CD14-positive monocyte (primary cell): ENCODE measurements at regions not wholly inside any gene's neighbourhood (a gene's known extent, or its start where the extent isn't known, plus 50 kb on each side); places are given as distances from the start of the nearest gene placed in this dataset.

ENCODE experiments used
- DNase-seq, 3 donors: peaks; one replicate each; pipeline ENCODE4 v3.0.0-alpha.2; 2011 to 2022
- H2AFZ ChIP-seq: 2 replicates; pipeline ENCODE4 v1.6.0; 2012; ENCODE audit warnings: mild to moderate bottlenecking, low read depth, low read length, inconsistent platforms; ENCODE audit not compliant: insufficient read depth, poor library complexity, severe bottlenecking
- H3K27ac ChIP-seq, 2 donors: 1 replicate in 1 of 2; 2 replicates in 1 of 2; pipeline ENCODE4 v1.5.1; 2012 to 2013; ENCODE audit warnings: low read length in 2 of 2, control low read depth in 1 of 2, inconsistent platforms in 1 of 2, low read depth in 1 of 2, mild to moderate bottlenecking in 1 of 2
- H3K27me3 ChIP-seq, 2 donors: one replicate each; pipeline versions ENCODE4 v1.6.0 to v1.6.1; 2011 to 2013; ENCODE audit warnings: low read length in 2 of 2; ENCODE audit not compliant: control insufficient read depth in 2 of 2, insufficient read depth in 2 of 2
- H3K36me3 ChIP-seq, 2 donors: replicated peaks in 1 of 2; 1 replicate in 1 of 2; 2 replicates in 1 of 2; pipeline versions ENCODE4 v1.5.1 to v1.6.1; 2012 to 2013; ENCODE audit warnings: low read length in 2 of 2, control low read depth in 1 of 2, inconsistent platforms in 1 of 2, mild to moderate bottlenecking in 1 of 2; ENCODE audit not compliant: insufficient read depth in 2 of 2, control insufficient read depth in 1 of 2
- H3K4me1 ChIP-seq, 2 donors: 1 replicate in 1 of 2; 2 replicates in 1 of 2; pipeline versions ENCODE4 v1.5.1 to v1.6.1; 2012 to 2013; ENCODE audit warnings: low read length in 2 of 2, control low read depth in 1 of 2, inconsistent platforms in 1 of 2, mild to moderate bottlenecking in 1 of 2, moderate library complexity in 1 of 2; ENCODE audit not compliant: insufficient read depth in 2 of 2, control insufficient read depth in 1 of 2
- H3K4me2 ChIP-seq: replicated peaks from 2 replicates; pipeline ENCODE3; 2012; ENCODE audit warnings: low read length, moderate library complexity, mild to moderate bottlenecking; ENCODE audit not compliant: poor library complexity, severe bottlenecking; ENCODE audit errors: extremely low read depth
- H3K4me3 ChIP-seq, 3 experiments: fragments of 200-600 bp in 1 of 3; sonication (generic) in 1 of 3; replicated peaks in 1 of 3; 1 replicate in 2 of 3; 2 replicates in 1 of 3; pipeline ENCODE4 v1.5.1; 2011 to 2013; ENCODE audit warnings: low read length in 3 of 3, mild to moderate bottlenecking in 3 of 3, control low read depth in 2 of 3, low read depth in 2 of 3, inconsistent platforms in 1 of 3, moderate library complexity in 1 of 3
- H3K79me2 ChIP-seq: 2 replicates; pipeline ENCODE4 v1.6.0; 2012; ENCODE audit warnings: mild to moderate bottlenecking, control low read depth, inconsistent platforms, low read length, moderate library complexity; ENCODE audit not compliant: insufficient read depth
- H3K9ac ChIP-seq: 2 replicates; pipeline ENCODE4 v1.6.0; 2017; ENCODE audit warnings: low read length, mild to moderate bottlenecking; ENCODE audit not compliant: insufficient read depth, poor library complexity, severe bottlenecking
- H3K9me3 ChIP-seq, 2 donors: replicated peaks in 1 of 2; 1 replicate in 1 of 2; 2 replicates in 1 of 2; pipeline versions ENCODE4 v1.5.1 to v1.6.1; 2012 to 2013; ENCODE audit warnings: low read length in 2 of 2, control low read depth in 1 of 2; ENCODE audit not compliant: control insufficient read depth in 1 of 2, insufficient read depth in 1 of 2
- H4K20me1 ChIP-seq: 2 replicates; pipeline ENCODE4 v1.6.0; 2012; ENCODE audit warnings: mild to moderate bottlenecking, low read length, control low read depth, moderate library complexity; ENCODE audit not compliant: insufficient read depth
- H3K27ac Mint-ChIP-seq, 7 donors: one replicate each; pipeline ENCODE4 v1.8.0; 2020; ENCODE audit warnings: mild to moderate bottlenecking in 7 of 7, mixed read lengths in 7 of 7, moderate library complexity in 6 of 7, inconsistent platforms in 2 of 7
- H3K27me3 Mint-ChIP-seq, 3 donors: one replicate each; pipeline ENCODE4 v1.8.0; 2021 to 2022; ENCODE audit warnings: low read depth in 3 of 3, mild to moderate bottlenecking in 3 of 3, mixed read lengths in 3 of 3, moderate library complexity in 3 of 3, inconsistent platforms in 1 of 3
- H3K36me3 Mint-ChIP-seq, 2 donors: one replicate each; pipeline ENCODE4 v1.8.0; 2020; ENCODE audit warnings: mixed read lengths in 2 of 2, inconsistent platforms in 1 of 2, mild to moderate bottlenecking in 1 of 2
- H3K4me1 Mint-ChIP-seq: one replicate; pipeline ENCODE4 v1.8.0; 2020; ENCODE audit warnings: mild to moderate bottlenecking, mixed read lengths
- H3K4me3 Mint-ChIP-seq, 2 donors: one replicate each; pipeline ENCODE4 v1.8.0; 2020; ENCODE audit warnings: mild to moderate bottlenecking in 2 of 2, mixed read lengths in 2 of 2, moderate library complexity in 1 of 2
- H3K9me3 Mint-ChIP-seq, 7 donors: one replicate each; pipeline ENCODE4 v1.8.0; 2020 to 2022; ENCODE audit warnings: mixed read lengths in 7 of 7, mild to moderate bottlenecking in 6 of 7, moderate library complexity in 6 of 7, inconsistent platforms in 2 of 7
- CTCF ChIP-seq: fragments of 200-600 bp; IDR thresholded peaks from one replicate; pipeline ENCODE4 v1.8.0; 2022; ENCODE audit warnings: antibody characterized with exemption, mild to moderate bottlenecking
- whole genome bisulfite sequencing: methylation state at CpG from one replicate; pipeline ENCODE4 v1.1.5; 2013; ENCODE audit warnings: missing lambda C conversion rate; ENCODE audit not compliant: insufficient coverage; 5-methylcytosine and 5-hydroxymethylcytosine counted together
- intact Hi-C, 2 donors: fragments of 100-400 bp; cut with micrococcal nuclease; formaldehyde crosslinking; loops; one replicate each; pipeline versions ENCODE4 v1.15.0 to v1.15.1; 2023

- no CpG with 5 or more reads among the region's 1 CpG for WGBS
- no peaks in the 10 kb centered on the region for H3K79me2 ChIP-seq
- H3K27ac Mint-ChIP-seq = no peak overlapping the region
- no peaks in the 10 kb centered on the region for H3K36me3 Mint-ChIP-seq
- no peaks in the 10 kb centered on the region for H3K27me3 ChIP-seq
- no peak for DNase-seq
- no peaks in the 10 kb centered on the region for H3K36me3 ChIP-seq
- no peak for TF ChIP-seq CTCF
- no peaks in the 10 kb centered on the region for H3K4me1 Mint-ChIP-seq
- H2AFZ ChIP-seq = no peak overlapping the region
- no peaks in the 10 kb centered on the region for H3K27me3 Mint-ChIP-seq
- H3K4me1 ChIP-seq = no peaks in the 10 kb centered on the region
- H3K4me3 Mint-ChIP-seq = no peak overlapping the region
- intact Hi-C loops = no loop called here
- H3K4me3 ChIP-seq = no peak overlapping the region
- H3K9me3 Mint-ChIP-seq = peaks cover 3 to 15% (median 7%) of the 10 kb centered on the region in 7 donors
- no peaks in the 10 kb centered on the region for H4K20me1 ChIP-seq
- no peak overlapping the region for H3K4me2 ChIP-seq
- H3K27ac ChIP-seq = no peak overlapping the region
- no peak overlapping the region for H3K9ac ChIP-seq
- peaks cover 0 to 4% of the 10 kb centered on the region in 2 donors for H3K9me3 ChIP-seq
Measured at GRCh38 chr5:107074996-107075395, 595.7 kb downstream of the EFNA5 start.

- no peak for TF ChIP-seq CTCF
- H3K4me3 Mint-ChIP-seq = no peak overlapping the region
- DNase-seq = no peak
- Histone ChIP-seq H4K20me1 (no peaks in the 10 kb centered on the region), H3K4me2 (no peak overlapping the region), H3K9me3 (peaks cover 0 to 4% of the 10 kb centered on the region in 2 donors), H3K27ac (no peak overlapping the region), H3K4me1 (no peaks in the 10 kb centered on the region), H3K9ac (no peak overlapping the region), H3K79me2 (no peaks in the 10 kb centered on the region), H2AFZ (no peak overlapping the region), H3K36me3 (no peaks in the 10 kb centered on the region), H3K4me3 (no peak overlapping the region), H3K27me3 (no peaks in the 10 kb centered on the region)
- H3K9me3 Mint-ChIP-seq = peaks cover 2 to 10% (median 5%) of the 10 kb centered on the region in 7 donors
- WGBS = 100% methylated on average over 1 of the region's 1 CpG
- H3K4me1 Mint-ChIP-seq = no peaks in the 10 kb centered on the region
- intact Hi-C loops = no loop called here
- no peaks in the 10 kb centered on the region for H3K27me3 Mint-ChIP-seq
- no peaks in the 10 kb centered on the region for H3K36me3 Mint-ChIP-seq
- H3K27ac Mint-ChIP-seq = no peak overlapping the region
Measured at GRCh38 chr5:107072967-107073366, 597.8 kb downstream of the EFNA5 start.
